SK-N-MC (cell line): ENCODE measurements at regions not wholly inside any gene's neighbourhood (a gene's known extent, or its start where the extent isn't known, plus 50 kb on each side); places are given as distances from the start of the nearest gene placed in this dataset.

Experiments used
- EZH2 ChIP-seq: fragments of 200-600 bp; sonication (generic); IDR thresholded peaks from one replicate; pipeline ENCODE4 v1.6.1; 2017; ENCODE audit warnings: antibody characterized with exemption
- FOXP2 ChIP-seq: optimal IDR thresholded peaks from 2 replicates; pipeline ENCODE3; 2011; ENCODE audit warnings: mild to moderate bottlenecking, moderate library complexity; ENCODE audit not compliant: insufficient read depth; ENCODE audit errors: extremely low read length, control extremely low read depth
- POLR2AphosphoS5 ChIP-seq: IDR thresholded peaks from 2 replicates; pipeline ENCODE4 v1.6.1; 2012; ENCODE audit warnings: mild to moderate bottlenecking, low read depth, low read length, borderline replicate concordance

- TF ChIP-seq POLR2AphosphoS5 (no peak), EZH2 (no peak), FOXP2 (no peak)
Observed at GRCh38 chr2:60324536-60324935, 228.9 kb downstream of the BCL11A start.
